ENCODE measurements at regions not wholly inside any gene's neighbourhood (a gene's known extent, or its start where the extent isn't known, plus 50 kb on each side); places are given as distances from the start of the nearest gene placed in this dataset.

GRCh38 chr14:53875324-53875897 is 81.2 kb downstream of the BMP4 start:
- Mint-ChIP-seq H3K9me3 (peaks cover 4% of the 10 kb centered on the region in 2 experiments; a peak in 2 of 5 replicates), H3K36me3 (ENCODE audit: insufficient read depth in 1 of 3, low read depth in 3 of 3) (no peaks in the 10 kb centered on the region; a peak in 1 of 7 replicates), H3K27ac (peak overlapping the region in 2 of 3 experiments; percentile 20 to 94; a peak in 2 of 7 replicates), H3K4me1 (no peaks in the 10 kb centered on the region), H3K4me3 (no peak overlapping the region), H3K27me3 (ENCODE audit: low read depth) (no peaks in the 10 kb centered on the region; the same call in 1 of the 2 replicates)
- no peak overlapping the region for H2BK12ac ChIP-seq (ENCODE audit: insufficient read length, low read depth, low read length)
- no peak overlapping the region for H3K23ac ChIP-seq (ENCODE audit: insufficient read length, low read depth, low read length)
- H2BK20ac ChIP-seq (ENCODE audit: low read depth, low read length, poor library complexity, severe bottlenecking): no peak overlapping the region
- H4K5ac ChIP-seq (ENCODE audit: insufficient read length, low read depth, low read length): no peak overlapping the region
- H2BK120ac ChIP-seq (ENCODE audit: low read depth, low read length, poor library complexity, severe bottlenecking): no peak overlapping the region
- no peak for DNase-seq
- H3K4me1 ChIP-seq (ENCODE audit: insufficient read depth, low read length): no peaks in the 10 kb centered on the region
- H3K23me2 ChIP-seq (ENCODE audit: insufficient read length, low read depth, low read length, poor library complexity, severe bottlenecking): no peaks in the 10 kb centered on the region
- H2BK5ac ChIP-seq (ENCODE audit: insufficient read length, low read length): no peak overlapping the region
- H3K4me2 ChIP-seq (ENCODE audit: insufficient read depth, insufficient read length, low read length): no peak overlapping the region
- TF ChIP-seq CTCF (conservative IDR thresholded peaks at IDR 0.05): no peak
- no peak overlapping the region for H2BK15ac ChIP-seq (ENCODE audit: low read depth, low read length)
- H3K79me2 ChIP-seq (ENCODE audit: insufficient read depth, low read length): no peaks in the 10 kb centered on the region
- H3K56ac ChIP-seq (ENCODE audit: insufficient read length, low read depth, low read length): no peak overlapping the region
- no peak overlapping the region for H3K9ac ChIP-seq (ENCODE audit: extremely low read depth, insufficient read length, low read length)
- no peak overlapping the region for H3K27ac ChIP-seq (ENCODE audit: insufficient read length, low read depth, low read length)
- no peaks in the 10 kb centered on the region for H4K20me1 ChIP-seq (ENCODE audit: control insufficient read depth, insufficient read depth, insufficient read length)
- H3T11ph ChIP-seq (ENCODE audit: low read length): no peak overlapping the region
- H3K18ac ChIP-seq (ENCODE audit: insufficient read length, low read depth, low read length): no peak overlapping the region
- H3K79me1 ChIP-seq (ENCODE audit: insufficient read depth, low read depth, low read length, poor library complexity, severe bottlenecking): no peaks in the 10 kb centered on the region
- H4K8ac ChIP-seq (replicated peaks; ENCODE audit: insufficient read length, low read depth, low read length): no peak overlapping the region
- H3K4ac ChIP-seq (ENCODE audit: low read depth, low read length): no peak overlapping the region
- H2AFZ ChIP-seq (ENCODE audit: low read length): no peak overlapping the region
- no peak overlapping the region for H4K91ac ChIP-seq (ENCODE audit: insufficient read length, low read depth, low read length)
- no peak overlapping the region for H2AK5ac ChIP-seq (ENCODE audit: insufficient read length, low read length)
- no peak overlapping the region for H3K14ac ChIP-seq (ENCODE audit: insufficient read depth, low read length)
- no peaks in the 10 kb centered on the region for H3K9me3 ChIP-seq (ENCODE audit: control insufficient read depth, low read depth, low read length)
- no peaks in the 10 kb centered on the region for H3K27me3 ChIP-seq (ENCODE audit: insufficient read depth, low read length)
- WGBS (ENCODE audit: extremely low coverage, insufficient read length, low lambda C conversion rate): no CpG with 5 or more reads among the region's 2 CpGs
